ENCODE measurements at regions not wholly inside any gene's neighbourhood (a gene's known extent, or its start where the extent isn't known, plus 50 kb on each side); places are given as distances from the start of the nearest gene placed in this dataset.

- ATAC-seq: no peak
- POLR2A ChIA-PET: no interaction called here
- DNase-seq (ENCODE audit: extremely low read depth in 1 of 4, low spot score in 3 of 4): no peak
- H3K27ac ChIP-seq (ENCODE audit: extremely low read depth, low read depth, low read length): no peak overlapping the region
- no peak overlapping the region for H2AFZ ChIP-seq (ENCODE audit: low read depth, low read length)
- intact Hi-C loops (cut with micrococcal nuclease): no loop called here
- H3K27me3 ChIP-seq (ENCODE audit: control insufficient read depth in 2 of 2, insufficient read depth in 2 of 2, low read length in 2 of 2): no peaks in the 10 kb centered on the region
- H3K79me2 ChIP-seq (ENCODE audit: control insufficient read depth, insufficient read depth, low read length): no peaks in the 10 kb centered on the region
- BruUV-seq (replicated peaks): no TSS peak
- no peaks in the 10 kb centered on the region for H3K4me1 ChIP-seq (replicated peaks in 1 of 2; ENCODE audit: control insufficient read depth in 2 of 2, insufficient read depth in 2 of 2, low read length in 2 of 2)
- H3K9me3 ChIP-seq (replicated peaks; ENCODE audit: control insufficient read depth, insufficient read depth, low read depth, low read length): no peaks in the 10 kb centered on the region
- H3K9ac ChIP-seq (ENCODE audit: insufficient read depth in 1 of 2, low read depth in 2 of 2, low read length in 2 of 2): no peak overlapping the region
- H3K36me3 ChIP-seq (ENCODE audit: control insufficient read depth, insufficient read depth, low read length): no peaks in the 10 kb centered on the region
- no peak overlapping the region for H3K4me3 ChIP-seq
- H4K20me1 ChIP-seq (replicated peaks; ENCODE audit: control insufficient read depth, insufficient read depth, low read length): no peaks in the 10 kb centered on the region
- H3K4me2 ChIP-seq (ENCODE audit: insufficient read depth, low read length): no peak overlapping the region
- in situ Hi-C loops (cut with MboI): no loop called here
- no peaks in the 10 kb centered on the region for H3K9me1 ChIP-seq (ENCODE audit: control insufficient read depth, insufficient read depth, low read length)
- TF ChIP-seq POLR2A (conservative IDR thresholded peaks at IDR 0.05) (no peak), TBL1XR1 (IDR thresholded peaks at IDR 0.05; ENCODE audit: low read length in 2 of 2) (no peak), ZNF780A (CRISPR knock-in tag; IDR thresholded peaks at IDR 0.05) (no peak), KAT2B (IDR thresholded peaks at IDR 0.05; ENCODE audit: low read depth, low read length) (no peak), RHOXF2B (CRISPR knock-in tag; conservative IDR thresholded peaks at IDR 0.05) (no peak), NFIC (IDR thresholded peaks at IDR 0.05) (no peak), SRSF9 (IDR thresholded peaks at IDR 0.05; ENCODE audit: borderline replicate concordance, low read depth, low read length) (no peak), TRIM24 (IDR thresholded peaks at IDR 0.05) (no peak)
- CTCF ChIA-PET (ENCODE audit: low intra/inter-chr PET ratio): no interaction called here
- no peak for FAIRE-seq
Measured at GRCh38 chr12:45565590-45565989, 163.9 kb upstream of the ARID2 start.

GRCh38 chr12:45566257-45566656, 163.2 kb upstream of the ARID2 start:
- no peak overlapping the region for H3K4me2 ChIP-seq (ENCODE audit: insufficient read depth, low read length)
- in situ Hi-C loops (cut with MboI): no loop called here
- H3K4me3 ChIP-seq: no peak overlapping the region
- no peak for DNase-seq (ENCODE audit: extremely low read depth in 1 of 4, low spot score in 3 of 4)
- no peak overlapping the region for H3K27ac ChIP-seq (ENCODE audit: extremely low read depth, low read depth, low read length)
- no peaks in the 10 kb centered on the region for H3K27me3 ChIP-seq (ENCODE audit: control insufficient read depth in 2 of 2, insufficient read depth in 2 of 2, low read length in 2 of 2)
- ATAC-seq: no peak
- H3K9me1 ChIP-seq (ENCODE audit: control insufficient read depth, insufficient read depth, low read length): no peaks in the 10 kb centered on the region
- FAIRE-seq: no peak
- no peak overlapping the region for H3K9ac ChIP-seq (ENCODE audit: insufficient read depth in 1 of 2, low read depth in 2 of 2, low read length in 2 of 2)
- intact Hi-C loops (cut with micrococcal nuclease): no loop called here
- WGBS (ENCODE audit: insufficient coverage, low coverage, missing lambda C conversion rate): 0% methylated on average over 2 of the region's 2 CpGs
- H3K4me1 ChIP-seq (replicated peaks in 1 of 2; ENCODE audit: control insufficient read depth in 2 of 2, insufficient read depth in 2 of 2, low read length in 2 of 2): no peaks in the 10 kb centered on the region
- H2AFZ ChIP-seq (ENCODE audit: low read depth, low read length): no peak overlapping the region
- no peaks in the 10 kb centered on the region for H3K36me3 ChIP-seq (ENCODE audit: control insufficient read depth, insufficient read depth, low read length)
- no TSS peak for BruUV-seq (replicated peaks)
- ChIA-PET POLR2A (no interaction called here), CTCF (ENCODE audit: low intra/inter-chr PET ratio) (no interaction called here)
- TF ChIP-seq ZNF639 (CRISPR knock-in tag; conservative IDR thresholded peaks at IDR 0.05 in 1 of 2, IDR thresholded peaks at IDR 0.05 in 1 of 2): no peak
- no peak for TF ChIP-seq ZNF398 (CRISPR knock-in tag; IDR thresholded peaks at IDR 0.05)
- TF ChIP-seq ZNF311 (CRISPR knock-in tag; IDR thresholded peaks at IDR 0.05): no peak
- H4K20me1 ChIP-seq (replicated peaks; ENCODE audit: control insufficient read depth, insufficient read depth, low read length): no peaks in the 10 kb centered on the region
- no peaks in the 10 kb centered on the region for H3K9me3 ChIP-seq (replicated peaks; ENCODE audit: control insufficient read depth, insufficient read depth, low read depth, low read length)
- H3K79me2 ChIP-seq (ENCODE audit: control insufficient read depth, insufficient read depth, low read length): no peaks in the 10 kb centered on the region

All from K562 (cell line).